Caco-2 (cell line): ENCODE measurements at regions not wholly inside any gene's neighbourhood (a gene's known extent, or its start where the extent isn't known, plus 50 kb on each side); places are given as distances from the start of the nearest gene placed in this dataset.

Experiments used
- BruUV-seq: library from RNA; stranded (reverse); fragments of 400-500 nt; replicated peaks from 2 replicates; lab custom pipeline; 2021; lab: Mats Ljungman, UMichigan
- CTCF ChIA-PET: fragments of 300-600 bp; sonication (Branson Sonifier 250); formaldehyde crosslinking; loops from one replicate; lab custom pipeline; 2022; ENCODE audit warnings: antibody characterized with exemption; lab: Charles Lee
- POLR2A ChIA-PET: fragments of 300-600 bp; sonication (Branson Sonifier 250); formaldehyde crosslinking; loops from one replicate; lab custom pipeline; 2022; ENCODE audit warnings: antibody characterized with exemption; lab: Charles Lee
- DNase-seq, 2 experiments: peaks; one replicate each; pipeline versions ENCODE4 v3.0.0 to v3.0.0-alpha.2; 2020 to 2022
- H3K27me3 ChIP-seq: replicated peaks from 2 replicates; pipeline ENCODE4 v1.6.0; 2011; ENCODE audit warnings: low read length; ENCODE audit not compliant: control insufficient read depth, insufficient read depth
- H3K36me3 ChIP-seq: 2 replicates; pipeline ENCODE4 v1.5.1; 2011; ENCODE audit warnings: low read length; ENCODE audit not compliant: control insufficient read depth, insufficient read depth
- H3K4me1 ChIP-seq: fragments of 250-450 bp; sonication (Bioruptor Pico); 2 replicates; pipeline ENCODE4 v1.5.1; 2020; ENCODE audit warnings: mild to moderate bottlenecking
- H3K4me3 ChIP-seq: 2 replicates; pipeline ENCODE4 v1.5.1; 2011; ENCODE audit warnings: low read depth, mild to moderate bottlenecking, control low read depth, low read length
- H3K9me3 ChIP-seq: fragments of 250-450 bp; sonication (Bioruptor Pico); 2 replicates; pipeline ENCODE4 v1.5.1; 2020; ENCODE audit warnings: mild to moderate bottlenecking, moderate library complexity
- H3K27ac Mint-ChIP-seq: one replicate; pipeline ENCODE4 v1.8.0; 2022; ENCODE audit warnings: mixed read lengths; ENCODE audit not compliant: unreplicated experiment
- H3K27me3 Mint-ChIP-seq: one replicate; pipeline ENCODE4 v1.8.0; 2022; ENCODE audit warnings: mixed read lengths; ENCODE audit not compliant: insufficient read depth, unreplicated experiment
- H3K36me3 Mint-ChIP-seq: one replicate; pipeline ENCODE4 v1.8.0; 2022; ENCODE audit warnings: mild to moderate bottlenecking, mixed read lengths; ENCODE audit not compliant: insufficient read depth, unreplicated experiment
- H3K4me1 Mint-ChIP-seq: one replicate; pipeline ENCODE4 v1.8.0; 2022; ENCODE audit warnings: low read depth, mixed read lengths; ENCODE audit not compliant: unreplicated experiment
- H3K4me3 Mint-ChIP-seq: one replicate; pipeline ENCODE4 v1.8.0; 2022; ENCODE audit warnings: mild to moderate bottlenecking, moderate library complexity, mixed read lengths; ENCODE audit not compliant: unreplicated experiment
- H3K9me3 Mint-ChIP-seq: one replicate; pipeline ENCODE4 v1.8.0; 2022; ENCODE audit warnings: mixed read lengths; ENCODE audit not compliant: unreplicated experiment
- CTCF ChIP-seq, 2 experiments: fragments of 200-600 bp in 1 of 2; IDR thresholded peaks; 1 replicate in 1 of 2; 2 replicates in 1 of 2; pipeline versions ENCODE4 v1.5.1 to v1.8.0; 2011 to 2022; ENCODE audit warnings: antibody characterized with exemption in 1 of 2, control low read depth in 1 of 2, inconsistent platforms in 1 of 2, low read depth in 1 of 2, low read length in 1 of 2, mild to moderate bottlenecking in 1 of 2, moderate library complexity in 1 of 2; ENCODE audit not compliant: insufficient read depth in 1 of 2, severe bottlenecking in 1 of 2, unreplicated experiment in 1 of 2
- intact Hi-C: fragments of 100-400 bp; cut with micrococcal nuclease; formaldehyde crosslinking; loops from one replicate; pipeline ENCODE4 v1.10.0; 2022; ENCODE audit not compliant: unreplicated experiment

GRCh38 chr20:40612247-40612646 is 76.8 kb downstream of the MAFB start:
- BruUV-seq, result no TSS peak
- Mint-ChIP-seq H3K36me3 (no peaks in the 10 kb centered on the region), H3K27ac (no peak overlapping the region), H3K9me3 (no peaks in the 10 kb centered on the region), H3K4me1 (no peaks in the 10 kb centered on the region), H3K4me3 (no peak overlapping the region), H3K27me3 (peaks cover 17% of the 10 kb centered on the region)
- DNase-seq, result no peak
- H3K27me3 ChIP-seq, result no peaks in the 10 kb centered on the region
- no peaks in the 10 kb centered on the region for H3K4me1 ChIP-seq
- ChIA-PET POLR2A (no interaction called here), CTCF (no interaction called here)
- no peak overlapping the region for H3K4me3 ChIP-seq
- no peaks in the 10 kb centered on the region for H3K9me3 ChIP-seq
- intact Hi-C loops, result no loop called here
- no peaks in the 10 kb centered on the region for H3K36me3 ChIP-seq
- TF ChIP-seq CTCF (IDR thresholded peaks at IDR 0.05; ENCODE audit: insufficient read depth in 1 of 2, low read depth in 1 of 2, low read length in 1 of 2, severe bottlenecking in 1 of 2, unreplicated experiment in 1 of 2), result no peak

- no peak for TF ChIP-seq CTCF (IDR thresholded peaks at IDR 0.05; ENCODE audit: insufficient read depth in 1 of 2, low read depth in 1 of 2, low read length in 1 of 2, severe bottlenecking in 1 of 2, unreplicated experiment in 1 of 2)
- H3K36me3 ChIP-seq, result no peaks in the 10 kb centered on the region
- ChIA-PET CTCF (no interaction called here), POLR2A (no interaction called here)
- H3K4me3 ChIP-seq, result no peak overlapping the region
- no TSS peak for BruUV-seq
- Mint-ChIP-seq H3K4me1 (no peaks in the 10 kb centered on the region), H3K27ac (no peak overlapping the region), H3K9me3 (no peaks in the 10 kb centered on the region), H3K4me3 (no peak overlapping the region), H3K27me3 (peaks cover 10% of the 10 kb centered on the region), H3K36me3 (no peaks in the 10 kb centered on the region)
- no peaks in the 10 kb centered on the region for H3K9me3 ChIP-seq
- intact Hi-C loops, result no loop called here
- no peaks in the 10 kb centered on the region for H3K4me1 ChIP-seq
- H3K27me3 ChIP-seq, result 0 out of 2 replicates have a peak, but pooled peaks cover 2% of the 10 kb centered on the region
- no peak for DNase-seq
Observed at GRCh38 chr20:40610730-40611129, 78.3 kb downstream of the MAFB start.

GRCh38 chr20:40607927-40608326 is 81.1 kb downstream of the MAFB start:
- ChIA-PET POLR2A (no interaction called here), CTCF (no interaction called here)
- no peaks in the 10 kb centered on the region for H3K4me1 ChIP-seq
- Mint-ChIP-seq H3K9me3 (no peaks in the 10 kb centered on the region), H3K36me3 (no peaks in the 10 kb centered on the region), H3K4me1 (no peaks in the 10 kb centered on the region), H3K4me3 (no peak overlapping the region), H3K27me3 (peaks cover 14% of the 10 kb centered on the region), H3K27ac (no peak overlapping the region)
- H3K9me3 ChIP-seq, result no peaks in the 10 kb centered on the region
- intact Hi-C loops, result no loop called here
- no TSS peak for BruUV-seq
- no peak for DNase-seq
- no peak for TF ChIP-seq CTCF (IDR thresholded peaks at IDR 0.05; ENCODE audit: insufficient read depth in 1 of 2, low read depth in 1 of 2, low read length in 1 of 2, severe bottlenecking in 1 of 2, unreplicated experiment in 1 of 2)
- peaks cover 2% of the 10 kb centered on the region; the same call in 1 of the 2 replicates for H3K27me3 ChIP-seq
- no peak overlapping the region for H3K4me3 ChIP-seq
- H3K36me3 ChIP-seq, result no peaks in the 10 kb centered on the region
